ENCODE measurements at regions not wholly inside any gene's neighbourhood (a gene's known extent, or its start where the extent isn't known, plus 50 kb on each side); places are given as distances from the start of the nearest gene placed in this dataset.

DNA sequence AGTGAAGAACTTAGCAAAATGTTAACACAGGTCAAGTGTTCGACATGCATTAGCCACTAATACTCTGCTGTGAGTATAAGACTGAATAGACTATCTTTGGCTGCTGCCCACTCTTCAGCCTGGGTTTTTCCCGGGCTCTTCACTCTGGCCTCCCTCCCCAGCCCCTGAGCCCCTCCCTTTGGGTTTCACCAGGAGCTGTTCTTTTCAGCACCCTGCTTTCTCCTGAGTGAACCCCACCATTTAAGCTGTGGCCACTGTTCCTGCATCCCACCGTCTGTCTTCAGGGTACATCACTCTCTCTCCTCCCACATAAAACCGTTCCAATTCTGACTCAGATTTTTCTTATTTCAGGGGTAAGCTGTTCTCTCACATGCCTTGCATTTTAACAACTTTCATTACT lies 92.0 kb upstream of the ASIC2 start:
- FAIRE-seq = no peak
- TF ChIP-seq CTCF (IDR thresholded peaks at IDR 0.05; ENCODE audit: borderline replicate concordance, extremely low read depth, insufficient read depth) = no peak

GRCh38 chr17:33385713-33386112 lies 92.6 kb upstream of the ASIC2 start:
- TF ChIP-seq CTCF (IDR thresholded peaks at IDR 0.05; ENCODE audit: borderline replicate concordance, extremely low read depth, insufficient read depth) = no peak
- Histone ChIP-seq H3K4me1 (ENCODE audit: control insufficient read depth in 2 of 3, insufficient read depth in 2 of 3, low read depth in 1 of 3, low read length in 3 of 3) (peaks cover 0 to 5% (median 2%) of the 10 kb centered on the region in 3 donors), H3K36me3 (ENCODE audit: control insufficient read depth in 2 of 3, insufficient read depth in 3 of 3, low read length in 3 of 3) (no peaks in the 10 kb centered on the region), H3K9me3 (ENCODE audit: control insufficient read depth in 2 of 3, insufficient read depth in 1 of 3, low read length in 3 of 3) (no peaks in the 10 kb centered on the region), H3K27ac (ENCODE audit: low read depth in 2 of 2, low read length in 2 of 2) (no peak overlapping the region), H3K27me3 (ENCODE audit: control insufficient read depth, insufficient read depth, low read length) (no peaks in the 10 kb centered on the region), H3K4me3 (ENCODE audit: low read length in 3 of 3) (no peak overlapping the region), H3K9ac (ENCODE audit: low read length in 3 of 3) (no peak overlapping the region)
- FAIRE-seq = no peak
- DNase-seq = no peak
- intact Hi-C loops (cut with DNase I) = no loop called here

More for the DNA sequence above, 92.0 kb upstream of the ASIC2 start:
- intact Hi-C loops (cut with DNase I) = no loop called here
- DNase-seq = peak in 2 of 5 donors; percentile 17 to 57
- H3K27me3 ChIP-seq (ENCODE audit: control insufficient read depth, insufficient read depth, low read length) = no peaks in the 10 kb centered on the region
- no peak overlapping the region for H3K4me3 ChIP-seq (ENCODE audit: low read length in 3 of 3)
- H3K9me3 ChIP-seq (ENCODE audit: control insufficient read depth in 2 of 3, insufficient read depth in 1 of 3, low read length in 3 of 3) = no peaks in the 10 kb centered on the region
- peaks cover 0 to 7% (median 5%) of the 10 kb centered on the region in 3 donors for H3K4me1 ChIP-seq (ENCODE audit: control insufficient read depth in 2 of 3, insufficient read depth in 2 of 3, low read depth in 1 of 3, low read length in 3 of 3)
- H3K36me3 ChIP-seq (ENCODE audit: control insufficient read depth in 2 of 3, insufficient read depth in 3 of 3, low read length in 3 of 3) = no peaks in the 10 kb centered on the region
- no peak overlapping the region for H3K27ac ChIP-seq (ENCODE audit: low read depth in 2 of 2, low read length in 2 of 2)
- H3K9ac ChIP-seq (ENCODE audit: low read length in 3 of 3) = no peak overlapping the region

GRCh38 chr17:33387406-33387805 lies 94.3 kb upstream of the ASIC2 start:
- H3K9me3 ChIP-seq (ENCODE audit: control insufficient read depth in 2 of 3, insufficient read depth in 1 of 3, low read length in 3 of 3) = no peaks in the 10 kb centered on the region
- no peaks in the 10 kb centered on the region for H3K27me3 ChIP-seq (ENCODE audit: control insufficient read depth, insufficient read depth, low read length)
- intact Hi-C loops (cut with DNase I) = no loop called here
- FAIRE-seq (no peak), DNase-seq (no peak)
- no peak overlapping the region for H3K9ac ChIP-seq (ENCODE audit: low read length in 3 of 3)
- no peaks in the 10 kb centered on the region for H3K36me3 ChIP-seq (ENCODE audit: control insufficient read depth in 2 of 3, insufficient read depth in 3 of 3, low read length in 3 of 3)
- no peak overlapping the region for H3K4me3 ChIP-seq (ENCODE audit: low read length in 3 of 3)
- no peak for TF ChIP-seq CTCF (IDR thresholded peaks at IDR 0.05; ENCODE audit: borderline replicate concordance, extremely low read depth, insufficient read depth)
- peaks cover 0 to 2% (median 0%) of the 10 kb centered on the region in 3 donors for H3K4me1 ChIP-seq (ENCODE audit: control insufficient read depth in 2 of 3, insufficient read depth in 2 of 3, low read depth in 1 of 3, low read length in 3 of 3)
- H3K27ac ChIP-seq (ENCODE audit: low read depth in 2 of 2, low read length in 2 of 2) = no peak overlapping the region

DNA sequence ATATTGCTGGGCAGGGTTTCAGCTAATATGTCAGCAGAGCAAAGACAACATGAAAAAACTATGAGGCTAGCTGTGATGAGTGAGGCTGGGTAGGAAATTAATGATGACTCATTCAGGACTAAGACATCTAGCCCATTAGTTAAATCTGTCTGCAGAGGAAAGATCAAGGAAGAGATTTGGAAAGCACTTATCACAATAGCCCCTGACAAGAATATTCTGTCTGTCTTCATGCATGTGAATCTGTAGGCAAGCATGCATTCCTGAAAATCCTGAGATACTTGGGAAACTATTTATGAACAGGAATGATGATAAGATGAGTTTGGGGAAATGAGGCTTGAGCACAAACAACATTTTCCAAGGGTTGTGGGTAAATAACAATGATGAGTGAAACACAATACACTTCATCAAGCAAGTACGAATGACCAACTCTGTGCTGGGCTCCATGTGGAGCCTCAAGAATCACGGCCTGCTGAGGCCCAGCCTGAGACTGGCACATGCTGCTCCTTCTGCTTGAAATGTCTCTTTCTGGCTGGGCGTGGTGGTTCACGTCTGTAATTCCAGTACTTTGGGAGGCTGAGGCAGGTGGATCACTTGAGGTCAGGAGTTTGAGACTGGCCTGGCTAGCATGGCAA lies 96.5 kb upstream of the ASIC2 start:
- Histone ChIP-seq H3K27me3 (ENCODE audit: control insufficient read depth, insufficient read depth, low read length) (no peaks in the 10 kb centered on the region), H3K9ac (ENCODE audit: low read length in 3 of 3) (no peak overlapping the region)
- FAIRE-seq = no peak

More for the DNA sequence above, 96.5 kb upstream of the ASIC2 start:
- H3K36me3 ChIP-seq (ENCODE audit: control insufficient read depth in 2 of 3, insufficient read depth in 3 of 3, low read length in 3 of 3) = no peaks in the 10 kb centered on the region
- H3K9me3 ChIP-seq (ENCODE audit: control insufficient read depth in 2 of 3, insufficient read depth in 1 of 3, low read length in 3 of 3) = no peaks in the 10 kb centered on the region
- intact Hi-C loops (cut with DNase I) = no loop called here
- peaks cover 0 to 2% (median 0%) of the 10 kb centered on the region in 3 donors for H3K4me1 ChIP-seq (ENCODE audit: control insufficient read depth in 2 of 3, insufficient read depth in 2 of 3, low read depth in 1 of 3, low read length in 3 of 3)
- no peak for DNase-seq
- TF ChIP-seq CTCF (IDR thresholded peaks at IDR 0.05; ENCODE audit: borderline replicate concordance, extremely low read depth, insufficient read depth) = no peak
- H3K27ac ChIP-seq (ENCODE audit: low read depth in 2 of 2, low read length in 2 of 2) = no peak overlapping the region
- no peak overlapping the region for H3K4me3 ChIP-seq (ENCODE audit: low read length in 3 of 3)

Data from kidney (tissue), 13 donors.